ENCODE measurements at regions not wholly inside any gene's neighbourhood (a gene's known extent, or its start where the extent isn't known, plus 50 kb on each side); places are given as distances from the start of the nearest gene placed in this dataset.

DNA sequence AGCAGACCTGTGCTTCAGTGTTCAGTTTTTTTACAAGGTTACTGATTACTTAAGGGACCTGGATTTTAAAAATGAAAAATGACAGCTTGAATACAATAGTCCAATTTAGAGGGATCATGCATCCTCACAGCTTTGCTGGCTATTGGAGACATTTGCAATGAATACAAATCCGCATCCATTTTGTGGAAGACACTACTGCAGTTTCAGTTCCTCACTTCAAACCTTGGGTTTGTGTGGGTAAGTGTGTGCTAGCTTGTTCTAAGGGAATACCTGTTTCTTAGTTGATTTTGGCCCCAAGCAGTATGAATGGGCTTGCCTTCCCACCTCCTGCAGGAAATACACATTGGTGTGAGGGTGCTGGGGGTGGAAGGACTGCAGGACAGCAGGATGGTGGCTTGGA, 222.4 kb downstream of the OLFM4 start:
- no peak for DNase-seq (ENCODE audit: insufficient read length, low spot score, missing footprints)
- Histone ChIP-seq H3K27me3 (ENCODE audit: insufficient read depth, low read length) (no peaks in the 10 kb centered on the region), H3K4me1 (ENCODE audit: insufficient read depth, low read length) (no peaks in the 10 kb centered on the region), H3K27ac (ENCODE audit: low read depth, low read length) (no peak overlapping the region), H3K4me3 (ENCODE audit: insufficient read depth, low read length) (no peak overlapping the region), H3K9me3 (ENCODE audit: low read depth, low read length) (no peaks in the 10 kb centered on the region), H4K20me1 (ENCODE audit: insufficient read depth, low read length) (no peaks in the 10 kb centered on the region), H3K4me2 (ENCODE audit: insufficient read depth, low read length) (no peak overlapping the region), H3K79me2 (ENCODE audit: insufficient read depth, low read length) (no peaks in the 10 kb centered on the region), H2AFZ (ENCODE audit: low read length) (no peak overlapping the region), H3K36me3 (ENCODE audit: insufficient read depth, low read length) (no peaks in the 10 kb centered on the region)
- TF ChIP-seq, protein P1, sequence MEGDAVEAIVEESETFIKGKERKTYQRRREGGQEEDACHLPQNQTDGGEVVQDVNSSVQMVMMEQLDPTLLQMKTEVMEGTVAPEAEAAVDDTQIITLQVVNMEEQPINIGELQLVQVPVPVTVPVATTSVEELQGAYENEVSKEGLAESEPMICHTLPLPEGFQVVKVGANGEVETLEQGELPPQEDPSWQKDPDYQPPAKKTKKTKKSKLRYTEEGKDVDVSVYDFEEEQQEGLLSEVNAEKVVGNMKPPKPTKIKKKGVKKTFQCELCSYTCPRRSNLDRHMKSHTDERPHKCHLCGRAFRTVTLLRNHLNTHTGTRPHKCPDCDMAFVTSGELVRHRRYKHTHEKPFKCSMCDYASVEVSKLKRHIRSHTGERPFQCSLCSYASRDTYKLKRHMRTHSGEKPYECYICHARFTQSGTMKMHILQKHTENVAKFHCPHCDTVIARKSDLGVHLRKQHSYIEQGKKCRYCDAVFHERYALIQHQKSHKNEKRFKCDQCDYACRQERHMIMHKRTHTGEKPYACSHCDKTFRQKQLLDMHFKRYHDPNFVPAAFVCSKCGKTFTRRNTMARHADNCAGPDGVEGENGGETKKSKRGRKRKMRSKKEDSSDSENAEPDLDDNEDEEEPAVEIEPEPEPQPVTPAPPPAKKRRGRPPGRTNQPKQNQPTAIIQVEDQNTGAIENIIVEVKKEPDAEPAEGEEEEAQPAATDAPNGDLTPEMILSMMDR (IDR thresholded peaks at IDR 0.05; ENCODE audit: extremely low read depth, low read depth, low read length) = no peak

DNA sequence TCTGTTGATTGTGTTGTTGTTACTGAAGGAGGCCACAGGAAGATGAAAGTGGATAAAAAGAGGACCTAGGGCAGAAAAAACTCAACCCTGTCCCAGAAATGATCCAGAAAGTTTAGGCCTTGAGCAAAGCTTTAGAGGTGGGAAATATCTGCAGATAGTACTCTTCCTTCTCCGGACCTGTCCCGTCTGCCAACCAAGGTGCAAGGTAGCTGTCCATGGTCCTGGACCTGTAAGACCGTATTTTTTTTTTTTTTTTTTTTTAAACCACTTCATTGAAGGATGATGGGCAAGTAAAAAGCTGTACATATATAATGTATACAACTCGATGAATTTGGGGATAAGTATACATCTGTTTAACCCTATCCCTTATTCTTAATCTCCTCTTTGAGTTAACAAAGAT, 225.9 kb downstream of the OLFM4 start:
- Histone ChIP-seq H3K9me3 (ENCODE audit: low read depth, low read length) (no peaks in the 10 kb centered on the region), H3K27me3 (ENCODE audit: insufficient read depth, low read length) (no peaks in the 10 kb centered on the region), H4K20me1 (ENCODE audit: insufficient read depth, low read length) (no peaks in the 10 kb centered on the region), H3K4me1 (ENCODE audit: insufficient read depth, low read length) (no peaks in the 10 kb centered on the region), H3K4me2 (ENCODE audit: insufficient read depth, low read length) (no peak overlapping the region), H3K79me2 (ENCODE audit: insufficient read depth, low read length) (no peaks in the 10 kb centered on the region), H3K4me3 (ENCODE audit: insufficient read depth, low read length) (no peak overlapping the region), H3K27ac (ENCODE audit: low read depth, low read length) (no peak overlapping the region), H3K36me3 (ENCODE audit: insufficient read depth, low read length) (no peaks in the 10 kb centered on the region), H2AFZ (ENCODE audit: low read length) (no peak overlapping the region)
- TF ChIP-seq, protein P1 (IDR thresholded peaks at IDR 0.05; ENCODE audit: extremely low read depth, low read depth, low read length) = no peak
- DNase-seq (ENCODE audit: insufficient read length, low spot score, missing footprints) = no peak

DNA sequence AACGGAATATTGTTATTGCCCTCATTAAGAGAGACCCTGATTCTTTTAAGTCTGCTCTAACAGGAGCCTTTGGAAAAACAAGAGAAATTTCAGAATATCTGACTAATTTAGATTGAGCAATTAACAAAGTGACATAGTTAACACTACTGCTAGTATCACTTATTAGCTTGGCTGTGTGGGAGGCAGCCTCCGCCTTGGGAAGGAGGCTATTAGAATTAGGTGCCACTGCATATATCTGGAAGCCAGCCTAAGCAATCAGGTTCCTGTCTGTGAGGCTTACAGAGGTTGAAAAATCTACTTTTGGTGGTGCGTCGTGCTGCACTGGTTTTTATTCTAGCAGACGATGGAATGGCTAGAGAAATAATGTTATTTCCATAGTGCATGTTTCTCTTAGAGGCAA, 227.2 kb downstream of the OLFM4 start:
- Histone ChIP-seq H4K20me1 (ENCODE audit: insufficient read depth, low read length) (no peaks in the 10 kb centered on the region), H3K9me3 (ENCODE audit: low read depth, low read length) (no peaks in the 10 kb centered on the region), H3K36me3 (ENCODE audit: insufficient read depth, low read length) (no peaks in the 10 kb centered on the region), H3K27ac (ENCODE audit: low read depth, low read length) (no peak overlapping the region), H3K27me3 (ENCODE audit: insufficient read depth, low read length) (no peaks in the 10 kb centered on the region), H3K4me1 (ENCODE audit: insufficient read depth, low read length) (no peaks in the 10 kb centered on the region), H2AFZ (ENCODE audit: low read length) (no peak overlapping the region), H3K4me3 (ENCODE audit: insufficient read depth, low read length) (no peak overlapping the region), H3K79me2 (ENCODE audit: insufficient read depth, low read length) (no peaks in the 10 kb centered on the region), H3K4me2 (ENCODE audit: insufficient read depth, low read length) (no peak overlapping the region)
- TF ChIP-seq, protein P1 (IDR thresholded peaks at IDR 0.05; ENCODE audit: extremely low read depth, low read depth, low read length) = no peak
- DNase-seq (ENCODE audit: insufficient read length, low spot score, missing footprints) = no peak

DNA sequence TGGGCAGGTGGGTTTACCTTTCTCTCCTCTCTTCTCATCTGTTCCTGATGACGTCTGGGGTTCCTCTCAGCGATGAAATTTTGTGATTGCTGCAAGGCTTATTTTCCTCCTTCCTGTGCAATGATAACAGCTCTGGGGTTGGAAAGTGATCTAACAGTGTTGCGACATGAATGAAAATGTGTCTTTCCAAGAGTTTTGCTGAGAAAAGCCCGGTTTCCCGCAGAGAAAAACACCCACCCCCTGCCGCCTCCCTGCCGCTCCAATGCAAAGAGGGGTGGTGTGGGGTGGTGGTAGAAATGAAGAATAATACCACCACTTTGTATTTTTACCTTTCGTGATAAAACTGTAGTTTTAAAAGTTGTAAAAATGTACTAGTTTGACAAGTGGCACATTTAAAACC, 232.0 kb downstream of the OLFM4 start:
- no peaks in the 10 kb centered on the region for H3K79me2 ChIP-seq (ENCODE audit: insufficient read depth, low read length)
- no peak overlapping the region for H3K27ac ChIP-seq (ENCODE audit: low read depth, low read length)
- no peak overlapping the region for H3K4me2 ChIP-seq (ENCODE audit: insufficient read depth, low read length)
- H3K9me3 ChIP-seq (ENCODE audit: low read depth, low read length) = no peaks in the 10 kb centered on the region
- H3K4me1 ChIP-seq (ENCODE audit: insufficient read depth, low read length) = no peaks in the 10 kb centered on the region
- no peak overlapping the region for H2AFZ ChIP-seq (ENCODE audit: low read length)
- no peak for DNase-seq (ENCODE audit: insufficient read length, low spot score, missing footprints)
- TF ChIP-seq, protein P1 (IDR thresholded peaks at IDR 0.05; ENCODE audit: extremely low read depth, low read depth, low read length) = no peak
- no peaks in the 10 kb centered on the region for H3K36me3 ChIP-seq (ENCODE audit: insufficient read depth, low read length)
- H3K4me3 ChIP-seq (ENCODE audit: insufficient read depth, low read length) = no peak overlapping the region
- no peaks in the 10 kb centered on the region for H4K20me1 ChIP-seq (ENCODE audit: insufficient read depth, low read length)
- H3K27me3 ChIP-seq (ENCODE audit: insufficient read depth, low read length) = no peaks in the 10 kb centered on the region
